Endothelial cell of umbilical vein (primary cell): ENCODE measurements at regions not wholly inside any gene's neighbourhood (a gene's known extent, or its start where the extent isn't known, plus 50 kb on each side); places are given as distances from the start of the nearest gene placed in this dataset.

ENCODE experiments used
- BruUV-seq: library from RNA; stranded (reverse); fragments of 400-500 nt; replicated peaks from 2 replicates; lab custom pipeline; 2021; lab: Mats Ljungman, UMichigan
- CTCF ChIA-PET: fragments of 300-600, 350-600 bp; sonication (Branson Sonifier 250); formaldehyde crosslinking; loops from one replicate; lab custom pipeline; 2021; ENCODE audit warnings: antibody characterized with exemption, inconsistent platforms; lab: Charles Lee
- POLR2A ChIA-PET: fragments of 300-600, 350-600 bp; sonication (Branson Sonifier 250); formaldehyde crosslinking; loops from one replicate; lab custom pipeline; 2021; ENCODE audit warnings: antibody characterized with exemption, inconsistent platforms; lab: Charles Lee
- DNase-seq: peaks from one replicate; pipeline ENCODE4 v3.0.0-alpha.2; 2011; ENCODE audit warnings: low read depth, low spot score
- FAIRE-seq: peaks from 2 replicates; lab custom pipeline; 2011; peaks lifted over from hg19 to GRCh38; lab: Jason Lieb, UNC
- H2AFZ ChIP-seq: 2 replicates; pipeline ENCODE4 v1.6.0; 2012; ENCODE audit warnings: low read depth, low read length, control low read depth, inconsistent platforms
- H3K27ac ChIP-seq: 2 replicates; pipeline ENCODE4 v1.5.1; 2011; ENCODE audit warnings: low read depth, mild to moderate bottlenecking, control low read depth, low read length, moderate library complexity; ENCODE audit not compliant: insufficient read depth
- H3K27me3 ChIP-seq, 2 experiments: 2 replicates each; pipeline versions ENCODE4 v1.6.0 to v1.6.1; 2011; ENCODE audit warnings: low read length in 2 of 2, mixed read lengths in 1 of 2; ENCODE audit not compliant: control insufficient read depth in 2 of 2, insufficient read depth in 2 of 2
- H3K36me3 ChIP-seq, 2 experiments: 2 replicates in 1 of 2; 3 replicates in 1 of 2; pipeline ENCODE4 v1.5.1; 2011; ENCODE audit warnings: low read length in 2 of 2, mild to moderate bottlenecking in 1 of 2, moderate library complexity in 1 of 2; ENCODE audit not compliant: control insufficient read depth in 2 of 2, insufficient read depth in 2 of 2; ENCODE audit errors: extremely low read depth in 1 of 2
- H3K4me1 ChIP-seq: 3 replicates; pipeline ENCODE4 v1.5.1; 2011; ENCODE audit warnings: mild to moderate bottlenecking, low read length; ENCODE audit not compliant: control insufficient read depth, insufficient read depth; ENCODE audit errors: extremely low read depth
- H3K4me2 ChIP-seq: 2 replicates; pipeline ENCODE4 v1.6.1; 2011; ENCODE audit warnings: low read length, control low read depth, mixed read lengths; ENCODE audit not compliant: insufficient read depth
- H3K4me3 ChIP-seq, 3 experiments: fragments of 200-600 bp in 1 of 3; sonication (generic), shearing (Covaris generic) in 1 of 3; replicated peaks in 1 of 3; 2 replicates each; pipeline ENCODE4 v1.5.1; 2011 to 2016; ENCODE audit warnings: control low read depth in 3 of 3, low read length in 3 of 3, mild to moderate bottlenecking in 2 of 3, inconsistent platforms in 1 of 3, low read depth in 1 of 3, moderate library complexity in 1 of 3; ENCODE audit not compliant: insufficient read depth in 1 of 3
- H3K79me2 ChIP-seq: 2 replicates; pipeline ENCODE4 v1.6.0; 2012; ENCODE audit warnings: low read length, inconsistent platforms; ENCODE audit not compliant: control insufficient read depth, insufficient read depth
- H3K9ac ChIP-seq: replicated peaks from 2 replicates; pipeline ENCODE3; 2011; ENCODE audit warnings: low read length, control low read depth; ENCODE audit not compliant: insufficient read depth; ENCODE audit errors: extremely low read depth
- H3K9me1 ChIP-seq: replicated peaks from 3 replicates; pipeline ENCODE4 v1.6.0; 2011; ENCODE audit warnings: mild to moderate bottlenecking, low read length; ENCODE audit not compliant: control insufficient read depth, insufficient read depth; ENCODE audit errors: extremely low read depth
- H3K9me3 ChIP-seq: replicated peaks from 2 replicates; pipeline ENCODE4 v1.5.1; 2012; ENCODE audit warnings: low read length, inconsistent platforms; ENCODE audit not compliant: control insufficient read depth, insufficient read depth
- H4K20me1 ChIP-seq: replicated peaks from 2 replicates; pipeline ENCODE3; 2011; ENCODE audit warnings: mild to moderate bottlenecking, low read length; ENCODE audit not compliant: control insufficient read depth, insufficient read depth; ENCODE audit errors: extremely low read depth
- FOS ChIP-seq: IDR thresholded peaks from 2 replicates; pipeline ENCODE4 v1.6.1; 2011; ENCODE audit warnings: mild to moderate bottlenecking, low read length, moderate library complexity, borderline replicate concordance; ENCODE audit not compliant: insufficient read depth
- MYC ChIP-seq: IDR thresholded peaks from one replicate; pipeline ENCODE4 v1.6.1; 2011; ENCODE audit warnings: mild to moderate bottlenecking, low read depth, low read length
- POLR2A ChIP-seq: IDR thresholded peaks from 2 replicates; pipeline ENCODE4 v1.6.1; 2012; ENCODE audit warnings: low read depth, mild to moderate bottlenecking, control low read depth, low read length
- POLR2AphosphoS5 ChIP-seq: IDR thresholded peaks from 2 replicates; pipeline ENCODE4 v1.6.1; 2012; ENCODE audit warnings: low read depth, mild to moderate bottlenecking, control low read depth, low read length, moderate library complexity; ENCODE audit not compliant: insufficient read depth
- dilution Hi-C: fragments of 300-500 bp; cut with MboI; formaldehyde crosslinking; loops from one replicate; pipeline ENCODE4 v1.15.0; 2019; ENCODE audit warnings: low sequenced_read_pairs; ENCODE audit not compliant: extremely low pct_ligation_motif_present
- intact Hi-C: fragments of 100-400 bp; cut with micrococcal nuclease; formaldehyde crosslinking; loops from one replicate; pipeline ENCODE4 v1.10.0; 2022
- TF ChIP-seq, protein P1 (sequence below), 2 donors: IDR thresholded peaks; 1 replicate in 1 of 2; 2 replicates in 1 of 2; pipeline ENCODE4 v1.5.1; 2011; ENCODE audit warnings: low read length in 2 of 2, mild to moderate bottlenecking in 2 of 2, moderate library complexity in 2 of 2, control low read depth in 1 of 2, inconsistent platforms in 1 of 2, low read depth in 1 of 2; ENCODE audit not compliant: insufficient read depth in 1 of 2; ENCODE audit errors: extremely low read depth in 1 of 2
- TF ChIP-seq, protein P2 (sequence below): IDR thresholded peaks from 2 replicates; pipeline ENCODE4 v1.6.1; 2011; ENCODE audit not compliant: insufficient read depth, insufficient read length

DNA sequence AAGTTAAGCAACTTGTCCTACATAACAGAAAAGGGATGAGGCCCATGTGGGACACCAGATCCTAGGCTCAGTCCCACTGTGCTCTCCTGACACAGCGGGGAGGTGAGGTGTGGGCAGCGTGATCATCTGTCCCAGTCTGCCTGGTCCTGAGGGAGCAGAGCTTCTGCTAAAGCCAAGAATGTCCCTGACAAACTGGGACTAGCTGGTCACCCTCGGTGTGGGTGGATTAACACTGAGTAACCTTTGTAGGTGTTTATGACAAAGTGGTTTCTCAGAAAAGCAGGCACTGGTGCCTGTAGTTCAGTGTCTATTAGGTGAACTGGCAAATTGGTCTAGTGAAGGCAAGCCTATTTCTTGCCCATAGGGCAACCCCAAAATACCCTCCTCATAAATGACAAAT lies 127.8 kb upstream of the HABP2 start:
- Histone ChIP-seq H3K36me3 (no peaks in the 10 kb centered on the region), H3K4me3 (no peak overlapping the region), H3K27ac (no peak overlapping the region), H3K9ac (no peak overlapping the region), H3K79me2 (no peaks in the 10 kb centered on the region), H3K27me3 (no peaks in the 10 kb centered on the region), H3K9me1 (no peaks in the 10 kb centered on the region), H2AFZ (no peak overlapping the region), H3K9me3 (no peaks in the 10 kb centered on the region), H3K4me2 (no peak overlapping the region), H3K4me1 (no peaks in the 10 kb centered on the region), H4K20me1 (no peaks in the 10 kb centered on the region)
- DNase-seq: no peak
- ChIA-PET POLR2A (no interaction called here), CTCF (no interaction called here)
- FAIRE-seq: no peak
- dilution Hi-C loops (no loop called here), intact Hi-C loops (no loop called here)
- BruUV-seq: no TSS peak
- TF ChIP-seq, protein P1, sequence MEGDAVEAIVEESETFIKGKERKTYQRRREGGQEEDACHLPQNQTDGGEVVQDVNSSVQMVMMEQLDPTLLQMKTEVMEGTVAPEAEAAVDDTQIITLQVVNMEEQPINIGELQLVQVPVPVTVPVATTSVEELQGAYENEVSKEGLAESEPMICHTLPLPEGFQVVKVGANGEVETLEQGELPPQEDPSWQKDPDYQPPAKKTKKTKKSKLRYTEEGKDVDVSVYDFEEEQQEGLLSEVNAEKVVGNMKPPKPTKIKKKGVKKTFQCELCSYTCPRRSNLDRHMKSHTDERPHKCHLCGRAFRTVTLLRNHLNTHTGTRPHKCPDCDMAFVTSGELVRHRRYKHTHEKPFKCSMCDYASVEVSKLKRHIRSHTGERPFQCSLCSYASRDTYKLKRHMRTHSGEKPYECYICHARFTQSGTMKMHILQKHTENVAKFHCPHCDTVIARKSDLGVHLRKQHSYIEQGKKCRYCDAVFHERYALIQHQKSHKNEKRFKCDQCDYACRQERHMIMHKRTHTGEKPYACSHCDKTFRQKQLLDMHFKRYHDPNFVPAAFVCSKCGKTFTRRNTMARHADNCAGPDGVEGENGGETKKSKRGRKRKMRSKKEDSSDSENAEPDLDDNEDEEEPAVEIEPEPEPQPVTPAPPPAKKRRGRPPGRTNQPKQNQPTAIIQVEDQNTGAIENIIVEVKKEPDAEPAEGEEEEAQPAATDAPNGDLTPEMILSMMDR (IDR thresholded peaks at IDR 0.05; ENCODE audit: extremely low read depth in 1 of 2, insufficient read depth in 1 of 2, low read depth in 1 of 2, low read length in 2 of 2): no peak
- TF ChIP-seq, protein P2, sequence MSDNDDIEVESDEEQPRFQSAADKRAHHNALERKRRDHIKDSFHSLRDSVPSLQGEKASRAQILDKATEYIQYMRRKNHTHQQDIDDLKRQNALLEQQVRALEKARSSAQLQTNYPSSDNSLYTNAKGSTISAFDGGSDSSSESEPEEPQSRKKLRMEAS: no peak
- no peak for TF ChIP-seq MYC
- no peak for TF ChIP-seq POLR2AphosphoS5

DNA sequence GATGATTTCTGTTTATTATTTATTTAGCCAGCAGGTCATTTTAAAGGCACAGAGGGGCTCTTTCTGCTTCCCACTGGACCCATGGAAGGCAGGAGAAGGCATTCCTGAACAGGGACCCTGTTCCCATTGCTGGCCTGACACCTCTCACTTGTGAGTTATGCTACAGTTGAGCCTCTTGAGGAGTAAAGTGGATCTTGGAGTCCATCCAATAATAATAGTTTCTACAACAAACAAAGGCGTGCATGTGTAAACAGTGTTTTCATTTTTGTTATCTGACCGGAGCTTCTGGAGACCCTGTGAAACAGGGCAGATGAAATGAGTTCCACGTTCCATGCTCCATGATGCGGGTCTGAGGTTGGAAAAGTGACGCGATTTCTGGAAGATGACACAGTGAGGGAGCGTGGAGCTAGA lies 127.3 kb upstream of the HABP2 start:
- Histone ChIP-seq H3K79me2 (no peaks in the 10 kb centered on the region), H4K20me1 (no peaks in the 10 kb centered on the region), H3K9me1 (no peaks in the 10 kb centered on the region), H3K4me1 (no peaks in the 10 kb centered on the region), H3K4me2 (no peak overlapping the region), H3K27me3 (peaks cover 0 to 1% of the 10 kb centered on the region in 2 experiments), H3K36me3 (no peaks in the 10 kb centered on the region), H3K9me3 (no peaks in the 10 kb centered on the region), H3K9ac (no peak overlapping the region), H2AFZ (no peak overlapping the region), H3K4me3 (no peak overlapping the region), H3K27ac (no peak overlapping the region)
- peak; percentile 62 for DNase-seq
- dilution Hi-C loops: no loop called here
- ChIA-PET CTCF (no interaction called here), POLR2A (no interaction called here)
- intact Hi-C loops: no loop called here
- no TSS peak for BruUV-seq
- no peak for FAIRE-seq
- no peak for TF ChIP-seq MYC
- TF ChIP-seq POLR2A: no peak
- no peak for TF ChIP-seq POLR2AphosphoS5
- TF ChIP-seq, protein P1 (IDR thresholded peaks at IDR 0.05; ENCODE audit: extremely low read depth in 1 of 2, insufficient read depth in 1 of 2, low read depth in 1 of 2, low read length in 2 of 2): no peak
- no peak for TF ChIP-seq FOS
